Glomerular visceral epithelial cell (primary cell): ENCODE measurements at regions not wholly inside any gene's neighbourhood (a gene's known extent, or its start where the extent isn't known, plus 50 kb on each side); places are given as distances from the start of the nearest gene placed in this dataset.
A peak's percentile ranks its signal among the peaks of the same experiment; 100 is the strongest.
"Not testable (repeated sequence)": the region's sequence is repeated elsewhere in the genome, so short reads cannot be mapped to it uniquely, and the experiment has no call there.

Experiments used
- DNase-seq: peaks from one replicate; pipeline ENCODE4 v3.0.0-alpha.2; 2016; ENCODE audit errors: extremely low spot score

DNA sequence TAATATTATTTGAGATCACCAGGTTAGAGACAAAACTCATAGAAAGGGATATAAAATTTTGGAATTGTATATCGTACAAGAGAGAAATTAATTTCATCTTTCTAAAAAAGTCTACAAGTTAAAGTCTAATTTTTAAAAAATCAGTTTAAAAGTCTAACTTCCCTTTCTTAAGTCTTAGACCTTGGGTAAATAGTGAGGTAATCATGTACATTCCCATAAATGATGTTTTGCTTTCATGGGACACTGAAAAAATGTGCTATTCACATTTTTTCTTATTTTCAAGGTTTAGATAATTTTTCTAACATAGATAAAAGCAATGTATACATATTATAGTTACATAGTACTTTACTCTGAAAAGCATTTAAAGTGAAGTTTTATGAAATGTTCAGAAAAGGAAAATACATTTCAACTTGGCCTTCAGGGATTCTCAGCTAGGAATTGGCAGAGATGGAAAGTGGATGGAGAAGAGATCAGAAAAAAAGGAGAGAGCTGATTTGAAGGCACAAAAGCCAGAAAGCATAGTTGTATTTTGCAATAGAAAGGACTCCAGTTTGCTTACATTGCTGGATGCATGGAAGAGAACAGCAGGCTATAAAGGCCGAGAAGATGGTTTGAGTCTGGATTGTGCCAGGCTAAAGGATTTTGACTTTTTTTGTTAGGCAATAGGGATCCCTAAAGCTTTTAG lies 194.0 kb downstream of the CASP12 start:
- DNase-seq, result no peak

DNA sequence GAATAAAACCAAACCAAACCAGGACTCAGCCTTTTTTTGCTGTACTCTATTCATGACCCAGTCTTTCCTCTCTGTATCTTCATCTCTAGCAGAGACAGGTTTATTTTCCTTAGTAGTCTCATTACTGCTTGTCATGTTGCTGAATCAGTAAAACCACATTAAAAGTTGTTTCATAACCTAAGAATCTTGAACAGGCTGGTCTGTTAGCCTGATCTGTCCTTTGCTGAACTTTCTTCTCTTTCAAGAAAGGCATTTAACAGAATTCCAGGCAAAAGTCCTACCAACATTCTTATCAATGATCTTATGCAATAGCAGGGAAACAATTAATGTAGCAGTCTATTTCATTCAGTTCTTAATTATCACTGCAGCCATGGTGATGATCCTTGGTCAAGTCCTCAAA lies 197.7 kb downstream of the CASP12 start:
- DNase-seq, result peak; percentile 37

DNA sequence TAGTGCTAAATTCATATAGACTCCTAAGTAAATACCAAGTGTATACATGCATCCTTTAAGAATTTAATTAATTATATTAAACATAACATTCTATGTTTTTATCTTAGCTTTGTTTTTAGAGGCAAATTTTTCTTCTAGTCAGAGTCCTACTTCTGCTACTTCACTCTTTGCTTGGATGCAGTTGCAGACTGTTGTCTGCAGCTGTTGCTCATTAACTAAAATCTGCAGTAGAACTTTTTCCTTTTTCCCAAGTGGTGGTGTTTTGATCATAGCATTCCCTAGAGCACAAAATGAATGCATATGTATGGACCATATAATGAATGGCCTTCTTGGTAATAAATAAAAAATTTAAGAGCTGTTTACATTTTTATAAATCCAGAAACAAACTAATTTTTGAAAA lies 198.3 kb downstream of the CASP12 start:
- no peak for DNase-seq

- DNase-seq, result no peak
Observed at GRCh38 chr11:104695065-104695463, 203.2 kb downstream of the CASP12 start.

GRCh38 chr11:104694259-104695064 lies 203.8 kb downstream of the CASP12 start:
- DNase-seq, result peak; percentile 69

DNA sequence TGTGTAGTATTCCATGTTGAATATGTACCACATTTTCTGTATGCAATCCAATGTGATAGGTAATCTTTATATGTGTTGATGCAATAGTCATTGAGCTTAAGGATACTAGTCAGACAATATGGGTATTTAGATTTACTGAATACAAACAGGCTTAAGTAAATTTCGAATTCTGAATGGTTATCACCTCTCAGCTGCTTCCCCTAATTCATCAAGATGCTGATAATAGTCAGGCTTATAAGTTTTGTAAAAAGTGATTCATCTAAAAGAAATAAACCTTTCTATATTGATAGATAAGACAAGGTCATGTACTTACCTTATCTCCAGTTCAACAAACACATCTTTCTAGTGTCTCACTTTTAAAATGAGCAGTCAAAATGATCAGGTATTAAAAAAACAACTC lies 205.5 kb downstream of the CASP12 start:
- no peak for DNase-seq

DNA sequence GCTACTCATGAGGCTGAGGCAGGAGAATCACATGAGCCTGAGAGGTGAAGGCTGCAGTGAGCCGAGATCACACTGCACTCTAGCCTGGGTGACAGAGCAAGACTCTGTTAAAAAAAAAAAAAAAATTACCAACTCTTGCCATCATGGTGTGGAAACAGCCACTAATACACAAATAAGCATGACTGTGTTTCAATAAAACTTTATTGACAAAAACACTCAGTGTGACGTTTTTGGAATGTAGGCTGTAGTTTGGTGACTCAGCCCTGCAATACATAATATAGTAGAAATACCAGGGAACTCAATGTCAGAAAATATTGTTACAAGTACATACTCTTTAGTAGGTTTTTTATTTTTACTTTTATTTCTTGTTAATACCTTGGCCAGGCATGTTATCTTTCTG lies 207.1 kb downstream of the CASP12 start:
- no peak for DNase-seq

DNA sequence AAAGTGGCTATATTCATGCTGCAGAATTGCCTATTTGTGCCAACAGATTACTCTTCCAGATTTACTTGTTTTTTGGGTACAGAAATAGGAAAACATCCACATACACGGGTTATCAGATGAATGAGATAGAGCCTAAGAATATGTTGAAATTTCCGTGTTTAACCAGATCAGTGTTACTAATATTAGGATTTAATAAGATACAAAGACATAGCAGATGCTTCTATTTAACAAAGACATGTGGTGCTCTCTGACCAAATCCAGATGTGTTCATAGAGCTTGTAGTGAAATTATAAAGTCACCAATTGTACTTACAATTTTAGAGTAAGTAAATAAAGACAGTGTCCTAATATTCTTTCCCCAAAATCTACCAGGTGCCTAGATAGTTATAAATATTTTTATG lies 208.0 kb downstream of the CASP12 start:
- no peak for DNase-seq

DNA sequence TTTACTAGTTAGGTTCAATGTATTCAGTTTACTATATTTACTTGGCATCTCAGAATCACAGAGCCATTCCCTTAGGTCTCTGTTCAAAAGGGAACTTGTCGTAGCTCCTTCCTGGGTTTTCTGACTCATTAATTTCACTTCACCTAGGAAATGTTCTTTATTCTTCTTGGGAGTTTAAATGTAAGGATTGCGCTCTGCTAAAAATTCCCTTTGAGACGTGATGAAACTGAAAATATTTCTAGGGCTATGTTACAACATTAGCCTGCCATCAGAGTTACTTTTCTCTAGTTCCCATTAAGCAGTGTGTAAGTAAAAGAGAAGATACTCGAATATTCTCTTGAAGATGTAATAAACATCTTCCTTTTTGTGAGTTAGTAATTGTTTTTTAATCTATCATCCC lies 209.5 kb downstream of the CASP12 start:
- DNase-seq, result no peak

DNA sequence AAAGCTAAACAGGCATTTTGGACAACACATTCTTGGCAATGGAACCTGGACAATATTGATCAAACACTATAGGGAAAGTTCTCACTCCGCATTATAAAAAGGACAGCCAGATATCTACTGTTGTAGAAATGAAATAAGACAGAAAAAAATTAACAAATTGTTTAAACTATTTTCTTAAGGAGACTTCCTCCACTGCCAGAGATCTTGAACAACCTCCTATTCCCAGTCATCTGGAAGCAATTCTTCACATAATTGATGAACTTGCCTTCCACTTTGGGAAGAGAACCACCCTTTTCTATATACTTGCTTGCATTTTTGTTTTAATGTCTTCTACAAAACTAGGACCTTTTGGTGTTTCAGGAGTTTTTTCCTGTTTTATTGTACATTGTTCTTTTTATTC lies 216.1 kb downstream of the CASP12 start:
- DNase-seq, result no peak

GRCh38 chr11:104679258-104679657 lies 219.0 kb downstream of the CASP12 start:
- no peak for DNase-seq

DNA sequence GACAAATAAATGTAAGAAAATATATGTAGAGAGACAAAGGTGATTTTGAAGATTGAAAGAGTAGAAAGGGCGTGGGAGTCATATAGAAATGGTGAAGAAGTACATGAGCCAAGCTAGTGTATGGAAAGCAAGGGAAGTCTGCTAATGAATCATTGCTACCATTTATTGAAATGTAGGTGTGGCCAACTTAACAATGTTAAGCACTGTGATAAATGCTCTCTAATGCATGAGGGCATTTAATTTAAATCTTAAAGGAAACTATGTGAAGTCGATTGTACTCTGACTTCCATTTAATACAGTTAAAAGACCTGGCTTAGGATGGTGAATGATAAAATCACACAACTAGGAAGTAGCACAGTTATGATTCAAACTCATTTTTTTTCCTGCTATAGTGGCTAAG lies 219.9 kb downstream of the CASP12 start:
- no peak for DNase-seq

DNA sequence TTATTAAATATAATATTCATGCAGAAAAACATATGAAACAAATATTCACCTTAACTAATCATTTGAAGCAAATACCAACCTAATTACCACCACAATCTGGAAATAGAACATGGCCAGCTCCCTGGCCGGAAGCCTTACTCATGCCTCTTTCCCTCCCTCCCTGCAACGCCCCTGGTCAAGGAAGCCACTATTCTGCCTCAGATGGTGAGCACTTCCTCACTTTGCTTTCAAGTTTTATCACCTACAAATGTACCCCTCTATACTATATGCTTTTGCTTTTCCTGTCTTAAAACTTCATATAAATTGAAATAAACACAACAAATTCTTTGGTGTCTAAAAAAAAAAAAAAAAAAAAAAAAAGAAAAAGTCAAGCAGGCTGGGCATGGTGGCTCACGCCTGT lies 221.2 kb downstream of the CASP12 start:
- DNase-seq, result not testable (repeated sequence)

- DNase-seq, result no peak
Observed at GRCh38 chr11:104672897-104673296, 225.4 kb downstream of the CASP12 start.

DNA sequence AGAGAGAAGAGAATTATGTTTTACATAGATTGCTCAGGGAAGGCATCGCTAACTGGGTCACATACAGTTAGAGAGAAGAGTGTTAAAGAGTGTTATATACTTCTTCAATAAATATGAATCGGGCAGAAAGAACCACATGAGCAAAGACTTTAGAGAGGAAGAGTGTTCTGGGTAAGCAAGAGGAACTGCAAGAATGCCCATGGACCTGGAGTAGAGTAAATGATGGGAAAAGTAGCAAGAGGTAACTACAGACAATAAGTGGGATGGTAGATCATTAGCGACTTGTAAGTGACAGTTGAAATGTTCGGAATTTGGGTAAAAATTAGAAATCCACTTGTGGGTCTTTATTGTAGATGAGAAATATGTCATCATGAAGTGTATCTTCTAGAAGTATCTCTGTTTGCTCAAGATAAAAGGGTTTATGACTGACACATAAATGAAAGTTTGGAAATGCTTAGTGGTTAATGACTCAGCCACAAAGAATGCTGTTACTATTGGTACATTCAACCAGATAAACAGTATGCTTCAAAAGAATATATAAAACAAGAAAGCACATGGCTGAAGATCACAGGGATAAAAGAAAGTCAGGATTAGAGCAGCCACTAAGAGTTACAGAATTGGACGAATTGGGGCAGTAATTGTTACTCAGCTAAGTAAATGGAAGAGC lies 229.3 kb downstream of the CASP12 start:
- peak; percentile 67 for DNase-seq

- no peak for DNase-seq
Observed at GRCh38 chr11:104666624-104667023, 231.6 kb downstream of the CASP12 start.

GRCh38 chr11:104665641-104666040 lies 232.6 kb downstream of the CASP12 start:
- DNase-seq, result no peak

DNA sequence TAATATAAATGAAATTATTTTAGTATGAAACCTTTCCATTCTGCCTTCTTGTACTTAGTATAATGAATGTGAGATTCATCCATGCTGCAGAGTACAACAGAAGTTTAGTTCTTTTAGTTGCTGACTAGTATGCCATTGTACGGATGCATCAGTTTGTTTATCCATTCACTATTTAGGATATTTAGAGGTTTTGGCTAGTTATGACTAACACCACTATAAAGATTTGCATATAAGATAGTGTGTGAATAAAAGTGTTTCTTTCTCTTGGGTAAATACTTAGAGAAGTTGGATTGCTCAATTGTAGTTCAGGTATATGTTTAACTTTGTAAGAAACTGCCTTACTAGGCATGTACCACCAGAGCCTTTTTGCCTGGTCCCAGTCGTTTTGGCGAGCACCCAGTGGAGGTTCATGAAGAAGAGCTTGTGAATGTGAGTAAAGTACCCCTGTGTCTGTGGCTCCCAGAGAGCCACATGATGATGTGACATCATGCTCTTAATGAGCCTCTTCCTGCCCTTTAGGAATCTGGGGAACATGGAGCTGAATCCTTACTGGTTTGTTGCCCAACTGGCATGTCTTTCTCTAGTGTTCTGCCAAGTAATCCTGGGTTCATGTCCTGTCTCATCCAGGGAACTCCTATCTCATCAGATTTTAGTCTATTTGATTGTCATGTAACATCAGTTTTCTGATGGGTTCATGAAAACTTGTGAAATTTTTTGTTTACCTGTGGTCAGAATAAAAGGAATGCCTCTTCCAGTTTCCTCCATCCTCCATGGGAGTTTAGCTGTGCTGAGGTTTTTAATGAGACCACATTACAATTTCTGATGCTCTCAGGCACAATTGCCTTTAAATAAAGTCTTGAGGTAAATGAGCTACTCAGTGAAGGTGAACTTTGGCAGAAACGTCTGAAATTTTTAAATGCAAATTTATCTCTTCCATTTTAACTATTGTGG lies 234.8 kb downstream of the CASP12 start:
- DNase-seq, result peak; percentile 24

DNA sequence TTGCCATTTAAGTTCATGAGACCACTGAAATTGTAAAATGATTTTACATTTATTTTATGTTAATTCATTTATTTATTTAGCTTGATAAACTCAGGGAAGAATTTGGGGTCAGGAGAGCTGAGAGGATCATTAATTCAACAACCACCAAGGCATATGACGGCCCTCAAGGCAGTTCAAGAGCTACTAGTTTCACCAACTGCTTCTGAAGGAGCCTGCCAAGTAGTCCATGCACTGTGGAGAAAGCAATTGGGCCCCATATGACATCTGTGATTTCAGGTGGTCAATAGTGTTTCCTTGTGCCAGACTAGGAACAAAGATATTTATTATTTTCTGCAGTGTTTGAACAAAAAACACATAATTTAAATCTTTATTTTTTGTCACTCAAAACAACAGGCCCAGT lies 236.4 kb downstream of the CASP12 start:
- DNase-seq, result no peak

DNA sequence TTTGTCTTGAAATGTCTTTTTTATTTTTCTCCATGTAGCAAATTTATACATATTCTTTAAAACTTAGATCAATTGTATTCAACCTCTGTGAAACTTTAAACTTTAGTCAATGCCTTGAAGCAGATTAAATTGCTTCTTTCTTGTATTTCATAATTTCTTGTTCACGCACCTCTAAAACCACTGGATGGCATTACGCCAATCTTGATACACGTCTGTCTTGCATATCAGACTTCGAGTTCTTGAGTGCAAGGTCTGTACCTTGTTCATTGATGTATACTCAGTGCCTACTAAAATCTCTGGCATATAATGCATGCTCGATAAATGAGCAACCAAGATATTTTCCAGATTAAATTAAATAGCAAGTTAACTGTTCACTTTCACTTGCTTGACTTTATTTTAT lies 236.8 kb downstream of the CASP12 start:
- DNase-seq, result no peak

DNA sequence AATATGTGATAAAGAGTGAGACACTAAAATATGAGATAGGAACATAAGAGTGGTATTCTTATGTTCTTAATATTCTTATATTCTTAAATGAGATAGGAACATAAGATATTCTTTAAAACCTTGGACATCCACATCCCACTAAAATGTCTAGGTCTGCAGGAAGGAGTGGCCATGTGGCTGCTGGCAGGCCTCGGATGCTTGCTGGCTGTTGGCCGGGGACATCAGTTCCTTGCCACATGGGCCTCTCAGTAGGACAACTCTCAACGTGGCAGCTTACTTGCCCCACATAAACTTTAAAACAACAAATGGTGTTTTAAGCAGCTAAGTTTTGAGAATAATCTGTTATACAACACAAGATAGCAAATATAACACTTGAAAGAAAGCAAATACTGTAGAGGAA lies 240.1 kb downstream of the CASP12 start:
- DNase-seq, result no peak

DNA sequence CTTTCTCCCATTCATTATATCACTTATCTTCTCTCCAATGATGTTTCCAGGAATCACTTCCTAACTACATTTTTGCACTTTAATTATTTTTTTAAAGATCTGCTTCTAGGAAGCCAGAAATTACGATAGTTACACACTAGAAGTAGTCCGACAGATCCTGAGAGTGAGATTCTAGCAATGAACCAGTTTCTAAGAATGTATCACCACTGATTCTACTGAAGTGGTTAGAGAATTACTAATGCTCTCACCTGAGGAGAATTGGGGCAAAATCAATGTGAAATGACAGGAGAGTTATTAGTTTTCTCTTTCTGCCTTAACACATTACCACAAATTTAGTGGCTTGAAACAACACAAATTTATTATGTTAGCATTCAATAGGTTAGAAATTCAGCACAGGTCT lies 241.2 kb downstream of the CASP12 start:
- DNase-seq, result no peak
